Thyroid gland (tissue), 4 donors: ENCODE measurements at regions not wholly inside any gene's neighbourhood (a gene's known extent, or its start where the extent isn't known, plus 50 kb on each side); places are given as distances from the start of the nearest gene placed in this dataset.

ENCODE experiments used
- POLR2A ChIP-seq, 2 donors: fragments of 450-650 bp; IDR thresholded peaks; one replicate each; pipeline ENCODE4 v1.6.1; 2017; ENCODE audit warnings: antibody characterized with exemption in 2 of 2, mild to moderate bottlenecking in 2 of 2, moderate library complexity in 1 of 2
- TF ChIP-seq, protein P1 (sequence below), 6 experiments: fragments of 200-600 bp in 3 of 6; fragments of 450-650 bp in 3 of 6; sonication (generic) in 3 of 6; IDR thresholded peaks; one replicate each; pipeline ENCODE4 v1.5.1; 2016 to 2019; ENCODE audit warnings: antibody characterized with exemption in 6 of 6, mild to moderate bottlenecking in 2 of 6, inconsistent platforms in 1 of 6, moderate library complexity in 1 of 6

DNA sequence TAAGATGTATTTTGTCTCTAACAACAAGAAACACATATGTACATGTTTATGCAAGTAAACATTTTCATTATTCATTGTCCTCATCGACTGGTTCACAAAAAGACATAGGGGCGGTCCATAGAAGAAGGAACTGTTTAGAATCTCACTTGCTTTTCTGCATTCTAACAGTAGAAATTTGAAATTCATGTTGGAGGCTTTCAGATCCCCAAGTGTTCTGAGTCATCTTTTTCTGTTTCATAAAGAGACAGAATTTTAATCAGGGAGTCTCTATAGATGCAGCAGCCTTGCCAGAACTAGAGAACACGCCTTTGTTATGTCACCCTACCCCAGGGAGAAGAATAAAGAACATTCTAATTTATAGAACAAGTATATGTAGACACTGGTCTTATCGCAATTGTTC lies 324.3 kb downstream of the GABRG2 start:
- TF ChIP-seq, protein P1, sequence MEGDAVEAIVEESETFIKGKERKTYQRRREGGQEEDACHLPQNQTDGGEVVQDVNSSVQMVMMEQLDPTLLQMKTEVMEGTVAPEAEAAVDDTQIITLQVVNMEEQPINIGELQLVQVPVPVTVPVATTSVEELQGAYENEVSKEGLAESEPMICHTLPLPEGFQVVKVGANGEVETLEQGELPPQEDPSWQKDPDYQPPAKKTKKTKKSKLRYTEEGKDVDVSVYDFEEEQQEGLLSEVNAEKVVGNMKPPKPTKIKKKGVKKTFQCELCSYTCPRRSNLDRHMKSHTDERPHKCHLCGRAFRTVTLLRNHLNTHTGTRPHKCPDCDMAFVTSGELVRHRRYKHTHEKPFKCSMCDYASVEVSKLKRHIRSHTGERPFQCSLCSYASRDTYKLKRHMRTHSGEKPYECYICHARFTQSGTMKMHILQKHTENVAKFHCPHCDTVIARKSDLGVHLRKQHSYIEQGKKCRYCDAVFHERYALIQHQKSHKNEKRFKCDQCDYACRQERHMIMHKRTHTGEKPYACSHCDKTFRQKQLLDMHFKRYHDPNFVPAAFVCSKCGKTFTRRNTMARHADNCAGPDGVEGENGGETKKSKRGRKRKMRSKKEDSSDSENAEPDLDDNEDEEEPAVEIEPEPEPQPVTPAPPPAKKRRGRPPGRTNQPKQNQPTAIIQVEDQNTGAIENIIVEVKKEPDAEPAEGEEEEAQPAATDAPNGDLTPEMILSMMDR (IDR thresholded peaks at IDR 0.05): no peak
- no peak for TF ChIP-seq POLR2A (IDR thresholded peaks at IDR 0.05)
